ENCODE measurements at regions not wholly inside any gene's neighbourhood (a gene's known extent, or its start where the extent isn't known, plus 50 kb on each side); places are given as distances from the start of the nearest gene placed in this dataset.

GRCh38 chr1:193308438-193308837, 122.0 kb upstream of the B3GALT2 start:
- intact Hi-C loops (cut with micrococcal nuclease; ENCODE audit: unreplicated experiment), result no loop called here
- FAIRE-seq (no peak), DNase-seq (ENCODE audit: low read depth, low spot score) (no peak), ATAC-seq (no peak)
- POLR2A ChIA-PET, result no interaction called here
- H4K20me1 ChIP-seq (ENCODE audit: control insufficient read depth, insufficient read depth), result no peaks in the 10 kb centered on the region
- RAD21 ChIA-PET (ENCODE audit: unreplicated experiment), result no interaction called here
- no peak overlapping the region for H2AFZ ChIP-seq (ENCODE audit: control insufficient read depth, low read depth, low read length)
- SMC1A ChIA-PET (ENCODE audit: uncharacterized antibody, unreplicated experiment), result no interaction called here
- no peak overlapping the region for H3K4me3 ChIP-seq
- no peak overlapping the region for H3K4me2 ChIP-seq (ENCODE audit: control insufficient read depth, insufficient read depth)
- 0% methylated on average over 1 of the region's 1 CpG for WGBS (ENCODE audit: insufficient coverage, insufficient replicate concordance, low lambda C conversion rate, missing lambda C conversion rate)
- H3K36me3 ChIP-seq (ENCODE audit: control insufficient read depth in 2 of 2, insufficient read depth in 2 of 2, low read length in 1 of 2), result no peaks in the 10 kb centered on the region
- BruUV-seq (replicated peaks), result no TSS peak
- in situ Hi-C loops (cut with MboI), result no loop called here
- CTCF ChIA-PET, result no interaction called here
- H3K9me3 ChIP-seq (replicated peaks; ENCODE audit: control insufficient read depth, insufficient read depth, low read length), result no peaks in the 10 kb centered on the region
- H3K27ac ChIP-seq (ENCODE audit: control insufficient read depth, insufficient read depth), result no peak overlapping the region
- no peak for TF ChIP-seq BCLAF1 (IDR thresholded peaks at IDR 0.05)
- TF ChIP-seq CBFB (IDR thresholded peaks at IDR 0.05; ENCODE audit: low read depth), result no peak
- no peak for TF ChIP-seq ZNF217 (IDR thresholded peaks at IDR 0.05)
- TF ChIP-seq PAX5 (IDR thresholded peaks at IDR 0.05; ENCODE audit: borderline replicate concordance, low read depth, low read length), result no peak
- TF ChIP-seq ZBED1 (IDR thresholded peaks at IDR 0.05; ENCODE audit: borderline replicate concordance), result no peak
- no peak for TF ChIP-seq EZH2 (IDR thresholded peaks at IDR 0.05; ENCODE audit: borderline replicate concordance, control insufficient read depth, low read depth, low read length)
- TF ChIP-seq SMAD5 (IDR thresholded peaks at IDR 0.05; ENCODE audit: low read depth), result no peak
- TF ChIP-seq E2F4 (IDR thresholded peaks at IDR 0.05; ENCODE audit: low read depth, low read length), result no peak
- TF ChIP-seq NKRF (conservative IDR thresholded peaks at IDR 0.05), result no peak
- no peak for TF ChIP-seq SKIL (IDR thresholded peaks at IDR 0.05; ENCODE audit: low read depth, poor library complexity, severe bottlenecking)
- TF ChIP-seq ZBTB33 (IDR thresholded peaks at IDR 0.05), result no peak
- no peak for TF ChIP-seq ZNF24 (IDR thresholded peaks at IDR 0.05)
- TF ChIP-seq MAX (IDR thresholded peaks at IDR 0.05; ENCODE audit: low read depth, low read length), result no peak
- TF ChIP-seq SUPT20H (IDR thresholded peaks at IDR 0.05; ENCODE audit: borderline replicate concordance, control insufficient read depth, low read depth, low read length), result no peak
- no peaks in the 10 kb centered on the region for H3K79me2 ChIP-seq (ENCODE audit: control insufficient read depth, insufficient read depth, low read length)
- no peaks in the 10 kb centered on the region for H3K4me1 ChIP-seq (ENCODE audit: control insufficient read depth, insufficient read depth, low read length)
- no peaks in the 10 kb centered on the region for H3K27me3 ChIP-seq (replicated peaks in 1 of 2; ENCODE audit: control insufficient read depth in 2 of 2, insufficient read depth in 2 of 2, low read length in 1 of 2)
- H3K9ac ChIP-seq (ENCODE audit: control insufficient read depth, insufficient read depth, low read length), result no peak overlapping the region
